ENCODE measurements at regions not wholly inside any gene's neighbourhood (a gene's known extent, or its start where the extent isn't known, plus 50 kb on each side); places are given as distances from the start of the nearest gene placed in this dataset.

GRCh38 chr14:49428076-49428475 is 158.1 kb downstream of the RPS29 start:
- TF ChIP-seq, protein P1, sequence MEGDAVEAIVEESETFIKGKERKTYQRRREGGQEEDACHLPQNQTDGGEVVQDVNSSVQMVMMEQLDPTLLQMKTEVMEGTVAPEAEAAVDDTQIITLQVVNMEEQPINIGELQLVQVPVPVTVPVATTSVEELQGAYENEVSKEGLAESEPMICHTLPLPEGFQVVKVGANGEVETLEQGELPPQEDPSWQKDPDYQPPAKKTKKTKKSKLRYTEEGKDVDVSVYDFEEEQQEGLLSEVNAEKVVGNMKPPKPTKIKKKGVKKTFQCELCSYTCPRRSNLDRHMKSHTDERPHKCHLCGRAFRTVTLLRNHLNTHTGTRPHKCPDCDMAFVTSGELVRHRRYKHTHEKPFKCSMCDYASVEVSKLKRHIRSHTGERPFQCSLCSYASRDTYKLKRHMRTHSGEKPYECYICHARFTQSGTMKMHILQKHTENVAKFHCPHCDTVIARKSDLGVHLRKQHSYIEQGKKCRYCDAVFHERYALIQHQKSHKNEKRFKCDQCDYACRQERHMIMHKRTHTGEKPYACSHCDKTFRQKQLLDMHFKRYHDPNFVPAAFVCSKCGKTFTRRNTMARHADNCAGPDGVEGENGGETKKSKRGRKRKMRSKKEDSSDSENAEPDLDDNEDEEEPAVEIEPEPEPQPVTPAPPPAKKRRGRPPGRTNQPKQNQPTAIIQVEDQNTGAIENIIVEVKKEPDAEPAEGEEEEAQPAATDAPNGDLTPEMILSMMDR (conservative IDR thresholded peaks at IDR 0.05 in 1 of 2, IDR thresholded peaks at IDR 0.05 in 1 of 2; ENCODE audit: extremely low read depth in 1 of 2, insufficient read depth in 1 of 2, low read depth in 1 of 2, low read length in 2 of 2), result no peak
- TF ChIP-seq EZH2 (IDR thresholded peaks at IDR 0.05; ENCODE audit: borderline replicate concordance, low read length), result no peak

Data from mammary epithelial cell (primary cell).